ENCODE measurements at regions not wholly inside any gene's neighbourhood (a gene's known extent, or its start where the extent isn't known, plus 50 kb on each side); places are given as distances from the start of the nearest gene placed in this dataset.

GRCh38 chr10:35783305-35783838, 141.3 kb upstream of the FZD8 start:
- TF ChIP-seq YY1 (IDR thresholded peaks at IDR 0.05; ENCODE audit: insufficient read depth, insufficient read length): no peak
- no peak for TF ChIP-seq SUZ12 (IDR thresholded peaks at IDR 0.05; ENCODE audit: extremely low read depth, insufficient read depth, insufficient read length)
- TF ChIP-seq ZNF274 (IDR thresholded peaks at IDR 0.05; ENCODE audit: low read depth, low read length): no peak

Data from NT2/D1 (cell line).